ENCODE measurements at regions not wholly inside any gene's neighbourhood (a gene's known extent, or its start where the extent isn't known, plus 50 kb on each side); places are given as distances from the start of the nearest gene placed in this dataset.
"Not testable (repeated sequence)": the region's sequence is repeated elsewhere in the genome, so short reads cannot be mapped to it uniquely, and the experiment has no call there.

- DNase-seq: no peak
Observed at GRCh38 chr6:118718903-118719302, 67.5 kb upstream of the CEP85L start.

GRCh38 chr6:118718297-118718696 lies 66.9 kb upstream of the CEP85L start:
- DNase-seq: no peak

- no peak for DNase-seq
Observed at GRCh38 chr6:118717106-118717505, 65.7 kb upstream of the CEP85L start.

- DNase-seq: not testable (repeated sequence)
Observed at GRCh38 chr6:118715907-118716306, 64.5 kb upstream of the CEP85L start.

- no peak for DNase-seq
Observed at GRCh38 chr6:118715376-118715775, 64.0 kb upstream of the CEP85L start.

GRCh38 chr6:118714756-118715155 lies 63.4 kb upstream of the CEP85L start:
- DNase-seq: no peak

- no peak for DNase-seq
Observed at GRCh38 chr6:118712969-118713368, 61.6 kb upstream of the CEP85L start.

- DNase-seq: no peak
Observed at GRCh38 chr6:118710616-118711015, 59.2 kb upstream of the CEP85L start.

GRCh38 chr6:118709859-118710350 lies 58.5 kb upstream of the CEP85L start:
- DNase-seq: no peak

- DNase-seq: no peak
Observed at GRCh38 chr6:118708744-118709143, 57.4 kb upstream of the CEP85L start.

GRCh38 chr6:118708055-118708454 lies 56.7 kb upstream of the CEP85L start:
- no peak for DNase-seq

GRCh38 chr6:118706702-118707101 lies 55.3 kb upstream of the CEP85L start:
- no peak for DNase-seq

- DNase-seq: peak; percentile 8
Observed at GRCh38 chr6:118705544-118706491, 54.4 kb upstream of the CEP85L start.

- DNase-seq: no peak
Observed at GRCh38 chr6:118704915-118705314, 53.5 kb upstream of the CEP85L start.

- not testable (repeated sequence) for DNase-seq
Observed at GRCh38 chr6:118701260-118701659, 49.9 kb upstream of the CEP85L start.
